Stimulated activated CD4-positive, alpha-beta T cell treated with anti-CD3 and anti-CD28 coated beads, TNF-alpha, amount 100 ng/mL, for 24 hours (primary cell): ENCODE measurements at regions not wholly inside any gene's neighbourhood (a gene's known extent, or its start where the extent isn't known, plus 50 kb on each side); places are given as distances from the start of the nearest gene placed in this dataset.
"Not testable (repeated sequence)": the region's sequence is repeated elsewhere in the genome, so short reads cannot be mapped to it uniquely, and the experiment has no call there.

Experiments
- DNase-seq, 3 experiments: peaks; one replicate each; pipeline ENCODE4 v3.0.0-alpha.2; 2020; ENCODE audit warnings: low read depth in 3 of 3

DNA sequence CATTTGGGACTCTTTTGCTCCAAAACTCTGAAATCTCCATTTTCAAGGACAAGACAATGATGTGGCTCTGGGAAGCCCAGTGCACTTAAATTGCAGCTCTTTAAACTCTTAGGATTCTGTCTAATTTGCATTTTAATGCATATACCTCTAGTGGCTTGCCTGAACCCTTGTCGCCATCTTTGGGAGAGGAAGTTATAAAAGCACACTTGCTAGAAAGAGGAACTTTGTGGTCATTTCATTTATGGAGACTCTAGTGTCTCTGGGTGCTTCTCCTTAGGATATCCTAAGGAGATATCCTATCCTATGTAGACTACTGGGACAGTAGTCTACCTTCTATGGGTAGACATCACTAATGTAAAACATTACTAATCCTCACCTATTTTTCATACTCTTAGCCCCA is 77.3 kb upstream of the SLC1A3 start:
- no peak for DNase-seq

DNA sequence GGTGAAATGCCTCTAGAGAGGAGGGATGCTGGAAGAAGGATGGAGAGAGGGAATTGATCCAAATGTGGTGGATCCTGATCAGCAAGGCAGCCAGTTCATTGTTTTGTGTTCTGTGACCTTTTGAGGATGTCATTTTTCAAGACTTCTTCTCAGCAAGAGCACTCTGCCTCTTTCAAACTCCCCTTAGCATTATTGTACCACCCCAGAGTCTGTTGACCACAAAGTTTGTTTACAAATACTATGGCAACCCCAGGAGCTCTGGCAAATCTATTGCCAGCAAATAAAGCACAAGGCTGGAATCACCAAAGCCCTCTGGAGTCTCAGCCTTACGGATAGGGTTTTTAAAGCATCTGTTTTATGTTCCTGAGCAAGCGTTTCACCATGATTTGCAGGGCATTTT is 76.2 kb upstream of the SLC1A3 start:
- DNase-seq = no peak

DNA sequence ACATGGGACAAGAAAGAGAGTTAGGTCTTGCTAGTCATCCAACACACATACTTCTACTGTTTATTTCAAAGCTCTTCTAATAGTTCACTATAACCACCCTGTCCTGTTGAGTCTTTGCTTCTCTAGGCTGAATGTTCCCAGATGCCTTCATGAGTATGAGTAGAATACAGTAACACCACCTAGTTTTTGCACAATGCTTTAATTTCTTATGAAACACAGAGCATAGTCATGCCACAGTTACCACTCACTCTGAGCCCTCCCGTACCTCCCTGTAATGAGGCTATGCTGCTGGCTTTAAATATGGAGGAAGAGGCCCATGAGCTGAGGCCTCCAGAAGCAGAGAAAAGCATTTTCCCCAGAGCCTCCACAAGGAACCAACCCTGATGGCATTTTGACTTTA is 75.0 kb upstream of the SLC1A3 start:
- no peak for DNase-seq

DNA sequence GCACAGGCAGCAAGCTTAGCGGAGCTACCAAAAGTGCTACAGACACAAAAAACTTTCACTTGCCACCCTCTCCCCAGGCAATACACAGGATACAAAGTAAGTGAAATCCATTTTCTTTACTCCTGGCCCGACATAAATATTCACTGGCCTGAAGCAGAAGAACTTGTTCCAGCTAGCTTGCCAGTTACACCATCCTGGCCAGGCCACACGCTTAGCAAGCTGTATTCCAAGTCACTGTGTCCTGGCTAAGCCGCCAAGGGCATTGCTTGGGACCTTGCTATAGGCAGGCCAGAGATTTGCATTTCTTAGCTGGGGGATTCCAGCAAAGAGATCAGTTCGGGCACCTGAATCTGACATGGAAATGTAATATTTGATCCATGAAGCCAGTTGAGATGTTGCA is 71.0 kb upstream of the SLC1A3 start:
- DNase-seq = no peak

DNA sequence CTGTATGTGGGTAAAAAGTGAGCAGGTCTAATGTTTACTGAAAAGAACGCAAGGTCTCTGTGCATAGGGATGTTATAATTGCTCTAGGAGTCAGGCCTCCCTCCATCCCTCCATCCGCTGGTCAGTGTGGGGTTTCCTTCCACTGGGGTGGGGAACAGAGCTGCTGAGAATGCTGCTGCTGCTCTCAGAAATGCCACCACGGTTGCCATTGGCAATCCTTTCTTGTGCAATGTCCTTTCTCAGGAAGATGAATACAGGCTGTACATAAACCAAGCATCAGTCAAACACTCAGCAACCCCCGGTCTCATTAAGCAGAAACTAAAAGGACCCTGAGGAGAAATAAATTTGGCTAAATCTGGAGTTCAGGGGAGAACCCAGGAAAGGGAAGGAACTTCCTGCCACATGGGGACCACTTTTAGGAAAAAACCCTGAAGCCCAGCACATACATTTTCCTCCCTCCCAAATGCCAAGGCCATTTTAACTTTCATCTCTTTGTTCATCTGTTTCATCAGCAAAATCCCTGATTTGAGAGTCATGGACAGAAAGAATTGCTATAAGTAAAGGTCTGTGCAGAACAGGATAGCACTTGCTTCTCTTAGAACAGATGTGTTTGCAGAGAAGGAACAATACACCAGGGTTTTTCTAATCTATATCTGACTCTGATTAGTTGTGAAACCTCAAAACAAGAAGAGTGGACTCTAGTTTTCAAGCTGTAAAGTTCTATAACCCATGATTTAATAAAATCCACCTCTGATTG is 70.4 kb upstream of the SLC1A3 start:
- no peak for DNase-seq

DNA sequence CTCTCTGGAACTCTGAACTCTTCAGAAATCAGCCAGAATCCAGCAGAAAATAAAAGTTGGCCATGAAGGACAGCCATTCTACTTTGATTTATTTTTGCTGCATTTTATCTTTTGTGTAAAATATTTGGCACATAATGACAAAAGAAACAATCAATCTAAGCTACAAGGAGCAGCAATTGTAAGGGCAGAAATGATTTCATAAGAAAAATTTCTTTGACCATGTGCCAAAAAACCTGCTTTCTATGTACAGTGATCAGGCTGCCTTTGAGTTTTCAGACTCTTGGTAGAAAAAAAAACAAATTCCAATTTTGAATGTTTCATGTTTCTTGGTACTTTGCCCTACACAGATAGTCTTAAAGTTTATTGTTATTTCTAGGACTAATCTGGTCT is 69.8 kb upstream of the SLC1A3 start:
- DNase-seq = no peak

DNA sequence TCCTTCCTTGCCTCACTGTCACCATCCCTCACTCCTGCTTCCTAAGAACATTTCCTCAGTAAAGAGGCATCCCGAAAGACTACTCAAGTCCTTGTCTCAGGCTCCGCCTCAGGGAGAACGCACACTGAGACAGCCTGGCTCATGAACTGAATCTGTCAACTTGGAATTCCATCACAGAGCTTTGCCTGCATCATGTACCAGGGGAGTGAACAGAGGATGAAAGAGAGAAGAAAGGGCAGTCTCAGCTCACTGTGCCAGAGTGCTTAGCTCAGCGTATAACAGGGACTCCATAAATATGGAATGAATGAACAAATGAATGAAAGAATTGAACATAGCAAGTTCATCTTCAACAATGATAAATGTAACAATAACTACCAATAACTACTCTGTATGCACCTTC is 68.7 kb upstream of the SLC1A3 start:
- no peak for DNase-seq

DNA sequence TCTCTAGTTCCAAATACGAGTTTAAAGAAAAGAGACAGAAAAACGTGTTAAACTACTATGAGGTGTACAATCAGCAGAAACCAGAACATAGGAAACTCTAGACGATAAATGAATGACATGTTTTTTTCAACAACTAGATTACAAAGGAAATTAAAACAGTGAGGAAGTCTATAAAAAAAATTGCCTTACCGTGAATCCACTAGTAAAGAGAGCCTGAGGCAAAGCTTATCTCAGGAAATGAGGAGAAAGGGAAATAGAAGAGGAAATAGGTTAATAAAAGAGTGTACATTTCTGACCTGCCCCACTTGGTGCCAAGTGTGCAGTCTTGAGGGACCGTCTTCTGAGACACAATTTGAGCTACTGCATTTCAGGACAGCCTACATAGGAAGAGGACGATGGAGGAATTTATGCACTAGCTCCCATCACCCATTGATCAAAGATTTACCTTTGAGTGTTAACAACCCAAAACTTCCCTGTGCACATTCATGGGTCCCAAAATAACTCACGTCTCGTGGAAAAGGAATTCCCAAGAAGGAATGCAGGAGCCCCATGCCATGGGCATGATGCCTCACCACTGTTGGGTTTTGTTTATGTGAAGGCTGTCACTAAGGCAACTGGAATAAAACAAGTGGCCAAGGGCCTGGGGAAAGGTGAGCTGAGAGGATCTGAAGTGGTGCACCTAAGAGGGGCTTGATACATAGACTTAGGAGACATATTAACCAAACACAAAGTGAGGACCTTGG is 53.6 kb upstream of the SLC1A3 start:
- DNase-seq = no peak

DNA sequence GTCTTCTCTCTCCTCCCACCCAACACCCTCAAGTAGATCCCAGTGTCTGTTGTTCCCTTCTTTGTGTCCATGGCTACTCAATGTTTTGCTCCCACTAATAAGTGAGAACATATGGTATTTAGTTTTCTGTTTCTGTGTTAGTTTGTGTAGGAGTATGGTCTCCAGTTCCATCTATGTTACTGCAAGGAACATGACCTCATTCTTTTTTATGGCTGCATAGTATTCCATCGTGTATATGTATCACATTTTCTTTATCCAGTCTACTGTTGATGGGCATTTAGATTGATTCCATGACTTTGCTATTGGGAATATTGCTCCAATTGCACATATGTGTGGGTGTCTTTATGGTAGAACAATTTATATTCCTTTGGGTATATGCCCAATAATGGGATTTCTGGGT is 51.4 kb upstream of the SLC1A3 start:
- DNase-seq = not testable (repeated sequence)
